Stomach (tissue), 8 donors: ENCODE measurements at regions not wholly inside any gene's neighbourhood (a gene's known extent, or its start where the extent isn't known, plus 50 kb on each side); places are given as distances from the start of the nearest gene placed in this dataset.

ENCODE experiments used
- DNase-seq, 2 donors: peaks; one replicate each; pipeline versions ENCODE4 v3.0.0 to v3.0.0-alpha.2; 2013 to 2019
- H3K27ac ChIP-seq, 5 donors: fragments of 200-600 bp in 4 of 5; sonication (generic) in 4 of 5; one replicate each; pipeline ENCODE4 v1.5.1; 2013 to 2019; ENCODE audit warnings: mild to moderate bottlenecking in 1 of 5, moderate library complexity in 1 of 5
- H3K27me3 ChIP-seq, 3 donors: fragments of 200-600 bp; sonication (generic); one replicate each; pipeline ENCODE4 v1.5.1; 2017 to 2019; ENCODE audit warnings: mixed run types in 1 of 3
- H3K36me3 ChIP-seq, 4 donors: fragments of 200-600 bp; sonication (generic); 1 replicate in 3 of 4; 2 replicates in 1 of 4; pipeline ENCODE4 v1.5.1; 2016 to 2019
- H3K4me1 ChIP-seq, 4 donors: fragments of 200-600 bp; sonication (generic); one replicate each; pipeline ENCODE4 v1.5.1; 2016 to 2019
- H3K4me3 ChIP-seq, 4 donors: fragments of 200-600 bp; sonication (generic) in 3 of 4; one replicate each; pipeline ENCODE4 v1.5.1; 2016 to 2019; ENCODE audit warnings: mild to moderate bottlenecking in 1 of 4
- H3K9me3 ChIP-seq, 4 donors: fragments of 200-600 bp; sonication (generic); one replicate each; pipeline ENCODE4 v1.5.1; 2016 to 2019
- CTCF ChIP-seq, 7 experiments: fragments of 450-650 bp in 4 of 7; fragments of 200-600 bp in 3 of 7; sonication (generic) in 3 of 7; IDR thresholded peaks; one replicate each; pipeline ENCODE4 v1.5.1; 2016 to 2019; ENCODE audit warnings: antibody characterized with exemption in 7 of 7, control low read depth in 2 of 7, mild to moderate bottlenecking in 1 of 7
- EP300 ChIP-seq: sonication (generic); formaldehyde crosslinking; IDR thresholded peaks from one replicate; pipeline ENCODE4 v1.6.1; 2017; ENCODE audit warnings: antibody characterized with exemption
- POLR2A ChIP-seq, 4 donors: fragments of 450-650 bp; IDR thresholded peaks; one replicate each; pipeline ENCODE4 v1.6.1; 2016; ENCODE audit warnings: antibody characterized with exemption in 4 of 4, control low read depth in 2 of 4, mild to moderate bottlenecking in 1 of 4, moderate library complexity in 1 of 4
- POLR2AphosphoS5 ChIP-seq, 3 donors: sonication (generic); formaldehyde crosslinking; IDR thresholded peaks; one replicate each; pipeline ENCODE4 v1.6.1; 2016; ENCODE audit warnings: antibody characterized with exemption in 3 of 3
- WGBS, 5 donors: extraction: QIAGEN DNeasy Blood & Tissue Kit in 3 of 5; methylation state at CpG; one replicate each; pipeline versions ENCODE4 v1.1.5 to v1.1.7; 2013 to 2018; 5-methylcytosine and 5-hydroxymethylcytosine counted together
- intact Hi-C: fragments of 100-400 bp; cut with DNase I; formaldehyde crosslinking; loops from one replicate; pipeline ENCODE4 v1.15.1; 2023; ENCODE audit warnings: low total_unique reads
- donor health status: healthy with polysubstance abuse.
- donor health status: Bipolar disorder and iron deficiency.
- donor health status: healthy.

- Histone ChIP-seq H3K4me3 (no peak overlapping the region), H3K27ac (no peak overlapping the region), H3K4me1 (no peaks in the 10 kb centered on the region), H3K9me3 (peaks cover 0 to 6% (median 0%) of the 10 kb centered on the region in 4 donors), H3K36me3 (no peaks in the 10 kb centered on the region), H3K27me3 (no peaks in the 10 kb centered on the region)
- WGBS, 5 donors: 17 to 27% (median 22%) methylated on average over 3 of the region's 3 CpGs
- intact Hi-C loops: no loop called here
- DNase-seq: no peak
- TF ChIP-seq CTCF (IDR thresholded peaks at IDR 0.05) (no peak), EP300 (no peak), POLR2A (IDR thresholded peaks at IDR 0.05) (no peak), POLR2AphosphoS5 (IDR thresholded peaks at IDR 0.05) (no peak)
Measured at GRCh38 chr18:34624551-34624950, 85.5 kb upstream of the DTNA start.

- no peaks in the 10 kb centered on the region for H3K4me1 ChIP-seq
- no peaks in the 10 kb centered on the region for H3K27me3 ChIP-seq
- WGBS, 5 donors: 94 to 99% (median 96%) methylated on average over 2 of the region's 2 CpGs
- no peak for DNase-seq
- no peak for TF ChIP-seq CTCF (IDR thresholded peaks at IDR 0.05)
- H3K36me3 ChIP-seq: no peaks in the 10 kb centered on the region
- H3K9me3 ChIP-seq: no peaks in the 10 kb centered on the region
- H3K4me3 ChIP-seq: no peak overlapping the region
- intact Hi-C loops: no loop called here
- H3K27ac ChIP-seq: no peak overlapping the region
Measured at GRCh38 chr18:34626404-34627136, 83.5 kb upstream of the DTNA start.

- H3K4me3 ChIP-seq: no peak overlapping the region
- no peaks in the 10 kb centered on the region for H3K27me3 ChIP-seq
- 88 to 94% (median 90%) methylated on average over 2 of the region's 2 CpGs for WGBS, 5 donors
- no peak overlapping the region for H3K27ac ChIP-seq
- H3K36me3 ChIP-seq: no peaks in the 10 kb centered on the region
- no peak for TF ChIP-seq EP300
- TF ChIP-seq CTCF (IDR thresholded peaks at IDR 0.05): no peak
- no peak for TF ChIP-seq POLR2AphosphoS5 (IDR thresholded peaks at IDR 0.05)
- no peak for TF ChIP-seq POLR2A (IDR thresholded peaks at IDR 0.05)
- DNase-seq: no peak
- H3K4me1 ChIP-seq: no peaks in the 10 kb centered on the region
- H3K9me3 ChIP-seq: no peaks in the 10 kb centered on the region
- intact Hi-C loops: no loop called here
Measured at GRCh38 chr18:34627137-34627920, 82.8 kb upstream of the DTNA start.

- no peak for DNase-seq
- 74 to 82% (median 76%) methylated on average over 4 of the region's 4 CpGs for WGBS, 5 donors
- no peaks in the 10 kb centered on the region for H3K4me1 ChIP-seq
- H3K27ac ChIP-seq: no peak overlapping the region
- H3K4me3 ChIP-seq: no peak overlapping the region
- no peaks in the 10 kb centered on the region for H3K36me3 ChIP-seq
- no peaks in the 10 kb centered on the region for H3K27me3 ChIP-seq
- intact Hi-C loops: no loop called here
- no peak for TF ChIP-seq EP300
- no peak for TF ChIP-seq CTCF (IDR thresholded peaks at IDR 0.05)
- no peak for TF ChIP-seq POLR2A (IDR thresholded peaks at IDR 0.05)
- TF ChIP-seq POLR2AphosphoS5 (IDR thresholded peaks at IDR 0.05): no peak
- H3K9me3 ChIP-seq: no peaks in the 10 kb centered on the region
Measured at GRCh38 chr18:34631093-34631966, 78.8 kb upstream of the DTNA start.
